ENCODE measurements at regions not wholly inside any gene's neighbourhood (a gene's known extent, or its start where the extent isn't known, plus 50 kb on each side); places are given as distances from the start of the nearest gene placed in this dataset.
"Not testable (repeated sequence)": the region's sequence is repeated elsewhere in the genome, so short reads cannot be mapped to it uniquely, and the experiment has no call there.

DNA sequence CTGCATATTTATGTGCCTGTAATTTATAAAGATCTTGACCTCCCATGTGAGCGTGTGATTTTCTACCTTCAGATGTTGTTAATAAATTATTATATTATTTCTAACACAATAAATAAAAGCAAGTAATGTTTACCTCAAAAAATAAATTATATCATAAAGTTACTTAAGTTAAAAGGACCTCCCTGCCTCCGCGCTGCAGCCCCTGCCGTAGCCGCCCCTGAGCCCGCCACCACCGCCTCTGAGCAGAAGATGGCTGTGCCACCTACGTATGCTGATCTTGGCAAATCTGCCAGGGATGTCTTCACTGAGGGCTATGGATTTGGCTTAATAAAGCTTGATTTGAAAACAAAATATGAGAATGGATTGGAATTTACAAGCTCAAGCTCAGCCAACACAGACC is 119.6 kb upstream of the BRWD3 start:
- H3K9me3 ChIP-seq (replicated peaks in 1 of 2; ENCODE audit: control insufficient read depth in 1 of 2, insufficient read depth in 1 of 2, low read length in 2 of 2): peaks cover 0 to 11% of the 10 kb centered on the region in 2 donors
- Mint-ChIP-seq H3K9me3 (peaks cover 3 to 17% (median 5%) of the 10 kb centered on the region in 7 donors), H3K4me1 (no peaks in the 10 kb centered on the region), H3K36me3 (no peaks in the 10 kb centered on the region), H3K27me3 (ENCODE audit: low read depth in 3 of 3) (no peaks in the 10 kb centered on the region), H3K27ac (no peak overlapping the region), H3K4me3 (no peak overlapping the region)
- H3K79me2 ChIP-seq (ENCODE audit: insufficient read depth, low read length): no peaks in the 10 kb centered on the region
- no peak overlapping the region for H3K4me3 ChIP-seq (replicated peaks in 1 of 3; ENCODE audit: low read depth in 2 of 3, low read length in 3 of 3)
- no peak overlapping the region for H3K9ac ChIP-seq (ENCODE audit: insufficient read depth, low read length, poor library complexity, severe bottlenecking)
- no CpG with 5 or more reads among the region's 8 CpGs for WGBS (ENCODE audit: insufficient coverage)
- H4K20me1 ChIP-seq (ENCODE audit: insufficient read depth, low read length): no peaks in the 10 kb centered on the region
- TF ChIP-seq CTCF (IDR thresholded peaks at IDR 0.05): no peak
- no peak overlapping the region for H3K4me2 ChIP-seq (replicated peaks; ENCODE audit: extremely low read depth, low read length, poor library complexity, severe bottlenecking)
- H3K36me3 ChIP-seq (replicated peaks in 1 of 2; ENCODE audit: control insufficient read depth in 1 of 2, insufficient read depth in 2 of 2, low read length in 2 of 2): no peaks in the 10 kb centered on the region
- intact Hi-C loops (cut with micrococcal nuclease): no loop called here
- no peak overlapping the region for H2AFZ ChIP-seq (ENCODE audit: insufficient read depth, low read depth, low read length, poor library complexity, severe bottlenecking)
- no peaks in the 10 kb centered on the region for H3K4me1 ChIP-seq (ENCODE audit: control insufficient read depth in 1 of 2, insufficient read depth in 2 of 2, low read length in 2 of 2)
- no peak for DNase-seq
- H3K27ac ChIP-seq (ENCODE audit: low read depth in 1 of 2, low read length in 2 of 2): no peak overlapping the region
- no peaks in the 10 kb centered on the region for H3K27me3 ChIP-seq (ENCODE audit: control insufficient read depth in 2 of 2, insufficient read depth in 2 of 2, low read length in 2 of 2)

DNA sequence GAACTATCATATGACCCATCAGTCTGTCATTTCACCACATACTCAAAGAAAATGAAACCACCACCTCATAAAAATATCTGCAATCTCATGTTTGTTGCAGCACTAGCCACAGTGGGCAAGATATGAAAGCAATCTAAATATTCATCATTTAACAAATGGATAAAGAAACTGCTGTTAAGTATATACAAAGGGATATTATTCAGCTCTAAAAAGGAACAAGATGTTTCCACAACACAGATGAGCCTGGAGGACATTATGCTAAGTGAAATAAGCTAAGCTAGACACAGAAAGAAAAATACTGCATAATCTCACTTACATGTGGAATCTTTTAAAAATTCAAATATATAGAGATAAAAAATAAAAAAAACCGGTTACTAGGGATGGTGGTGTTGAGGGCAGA is 108.2 kb upstream of the BRWD3 start:
- H3K9me3 Mint-ChIP-seq: peaks cover 0 to 11% (median 3%) of the 10 kb centered on the region in 7 donors
- no peaks in the 10 kb centered on the region for H3K4me1 Mint-ChIP-seq
- H3K36me3 Mint-ChIP-seq: no peaks in the 10 kb centered on the region

GRCh38 chrX:80912351-80912750 is 102.7 kb upstream of the BRWD3 start:
- H3K4me3 Mint-ChIP-seq; intact Hi-C loops (cut with micrococcal nuclease); H3K4me2 ChIP-seq (replicated peaks; ENCODE audit: extremely low read depth, low read length, poor library complexity, severe bottlenecking); H3K27me3 Mint-ChIP-seq (ENCODE audit: low read depth in 3 of 3); H3K4me1 ChIP-seq (ENCODE audit: control insufficient read depth in 1 of 2, insufficient read depth in 2 of 2, low read length in 2 of 2); DNase-seq; H3K27ac ChIP-seq (ENCODE audit: low read depth in 1 of 2, low read length in 2 of 2); H3K36me3 Mint-ChIP-seq; H3K27me3 ChIP-seq (ENCODE audit: control insufficient read depth in 2 of 2, insufficient read depth in 2 of 2, low read length in 2 of 2); H3K9ac ChIP-seq (ENCODE audit: insufficient read depth, low read length, poor library complexity, severe bottlenecking); H3K79me2 ChIP-seq (ENCODE audit: insufficient read depth, low read length); H3K36me3 ChIP-seq (replicated peaks in 1 of 2; ENCODE audit: control insufficient read depth in 1 of 2, insufficient read depth in 2 of 2, low read length in 2 of 2); H4K20me1 ChIP-seq (ENCODE audit: insufficient read depth, low read length); H3K4me3 ChIP-seq (replicated peaks in 1 of 3; ENCODE audit: low read depth in 2 of 3, low read length in 3 of 3); H3K4me1 Mint-ChIP-seq; H2AFZ ChIP-seq (ENCODE audit: insufficient read depth, low read depth, low read length, poor library complexity, severe bottlenecking); H3K27ac Mint-ChIP-seq: not testable (repeated sequence)
- H3K9me3 ChIP-seq (replicated peaks in 1 of 2; ENCODE audit: control insufficient read depth in 1 of 2, insufficient read depth in 1 of 2, low read length in 2 of 2): peaks cover 12 to 15% of the 10 kb centered on the region in 2 donors
- no CpG with 5 or more reads among the region's 2 CpGs for WGBS (ENCODE audit: insufficient coverage)
- peaks cover 0 to 13% (median 9%) of the 10 kb centered on the region in 7 donors for H3K9me3 Mint-ChIP-seq

More for the DNA sequence above, 108.2 kb upstream of the BRWD3 start:
- no peak overlapping the region for H3K4me3 Mint-ChIP-seq
- Histone ChIP-seq H3K36me3 (replicated peaks in 1 of 2; ENCODE audit: control insufficient read depth in 1 of 2, insufficient read depth in 2 of 2, low read length in 2 of 2) (no peaks in the 10 kb centered on the region), H3K27me3 (ENCODE audit: control insufficient read depth in 2 of 2, insufficient read depth in 2 of 2, low read length in 2 of 2) (no peaks in the 10 kb centered on the region), H2AFZ (ENCODE audit: insufficient read depth, low read depth, low read length, poor library complexity, severe bottlenecking) (no peak overlapping the region), H4K20me1 (ENCODE audit: insufficient read depth, low read length) (no peaks in the 10 kb centered on the region), H3K4me1 (ENCODE audit: control insufficient read depth in 1 of 2, insufficient read depth in 2 of 2, low read length in 2 of 2) (no peaks in the 10 kb centered on the region), H3K9ac (ENCODE audit: insufficient read depth, low read length, poor library complexity, severe bottlenecking) (no peak overlapping the region), H3K27ac (ENCODE audit: low read depth in 1 of 2, low read length in 2 of 2) (no peak overlapping the region), H3K9me3 (replicated peaks in 1 of 2; ENCODE audit: control insufficient read depth in 1 of 2, insufficient read depth in 1 of 2, low read length in 2 of 2) (peaks cover 12 to 15% of the 10 kb centered on the region in 2 donors), H3K79me2 (ENCODE audit: insufficient read depth, low read length) (no peaks in the 10 kb centered on the region), H3K4me2 (replicated peaks; ENCODE audit: extremely low read depth, low read length, poor library complexity, severe bottlenecking) (no peak overlapping the region), H3K4me3 (replicated peaks in 1 of 3; ENCODE audit: low read depth in 2 of 3, low read length in 3 of 3) (no peak overlapping the region)
- WGBS (ENCODE audit: insufficient coverage): no CpG with 5 or more reads among the region's 1 CpG
- intact Hi-C loops (cut with micrococcal nuclease): no loop called here
- no peak for DNase-seq
- H3K27ac Mint-ChIP-seq: no peak overlapping the region
- TF ChIP-seq CTCF (IDR thresholded peaks at IDR 0.05): no peak
- H3K27me3 Mint-ChIP-seq (ENCODE audit: low read depth in 3 of 3): peaks cover 0 to 3% (median 0%) of the 10 kb centered on the region in 3 donors
